EL (cell line): ENCODE measurements at regions not wholly inside any gene's neighbourhood (a gene's known extent, or its start where the extent isn't known, plus 50 kb on each side); places are given as distances from the start of the nearest gene placed in this dataset.

Experiments
- DNase-seq: peaks from one replicate; pipeline ENCODE4 v3.0.0-alpha.2; 2016

DNA sequence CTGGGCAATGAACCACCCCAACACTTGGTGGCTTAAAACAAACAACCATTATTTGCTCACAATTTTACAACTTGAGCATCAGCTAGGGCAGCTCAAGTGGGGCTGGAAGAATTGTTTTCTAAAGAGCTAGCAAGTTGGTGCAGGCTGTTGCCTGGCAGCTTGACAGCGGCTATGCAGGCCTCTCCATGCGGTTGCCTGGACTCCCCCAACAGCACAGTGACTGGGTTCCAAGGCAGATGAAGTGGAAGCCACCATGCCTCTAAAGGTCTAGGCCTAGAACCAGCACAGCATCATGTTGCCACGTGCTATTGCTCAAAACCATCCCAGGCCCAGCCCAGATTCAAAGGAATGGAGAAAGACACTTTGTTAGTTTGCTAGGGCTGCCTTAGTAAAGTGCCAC is 114.8 kb downstream of the BCOR start:
- DNase-seq = no peak

DNA sequence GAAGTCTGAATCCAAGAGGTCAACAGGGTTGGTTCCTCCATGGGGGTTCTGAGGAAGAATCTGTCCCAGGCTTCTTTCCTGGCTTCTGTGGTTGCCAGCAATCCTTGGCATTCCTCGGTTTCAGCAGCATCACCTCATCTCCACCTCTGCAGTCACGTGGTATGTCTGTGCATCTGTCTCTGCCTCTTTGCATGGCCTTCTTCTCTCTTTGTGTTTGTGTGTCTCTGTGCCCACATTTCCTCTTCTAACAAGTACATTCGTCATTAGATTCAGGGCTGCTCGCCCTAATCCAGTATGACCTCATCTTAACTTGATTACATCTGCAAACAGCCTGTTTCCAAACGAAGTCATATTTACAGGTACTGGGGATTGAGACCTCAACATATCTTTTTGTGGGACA is 114.0 kb downstream of the BCOR start:
- no peak for DNase-seq

DNA sequence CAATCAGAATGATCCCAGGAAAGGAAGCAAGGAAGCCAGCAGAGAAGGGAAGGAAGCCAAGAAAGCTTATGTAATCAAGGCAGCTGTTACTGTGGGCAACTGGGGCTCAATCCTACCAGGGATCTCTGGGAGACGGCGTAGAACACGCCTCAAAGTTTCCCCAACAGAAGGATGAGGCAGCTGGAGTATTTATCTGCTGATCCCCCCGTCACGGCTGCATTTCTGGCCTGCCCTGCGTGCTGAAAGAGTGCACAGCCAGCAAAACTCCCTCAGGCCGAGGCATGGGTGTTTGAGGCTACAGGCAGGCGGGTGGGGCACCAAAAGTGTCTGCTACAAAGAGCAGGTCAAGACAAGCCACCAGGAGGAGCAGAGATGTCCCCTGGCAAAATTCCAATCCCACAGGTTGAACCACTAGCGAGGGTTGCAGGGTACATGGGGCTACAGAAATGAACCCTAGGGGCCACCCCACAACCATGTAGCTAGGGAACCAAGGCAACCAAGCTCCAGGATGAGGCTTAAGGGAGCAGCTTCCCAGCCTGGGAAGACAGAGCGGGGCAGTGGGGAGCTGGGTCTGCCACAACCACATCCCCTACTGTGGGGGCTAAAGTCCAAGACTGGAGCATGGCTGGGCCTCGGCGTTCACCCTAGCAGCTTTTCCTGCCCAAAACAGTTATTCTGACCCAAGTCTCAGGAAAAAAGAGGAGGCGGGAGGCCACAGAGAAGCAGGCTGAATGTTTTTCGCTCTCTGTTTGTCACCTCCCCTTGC is 113.4 kb downstream of the BCOR start:
- no peak for DNase-seq

DNA sequence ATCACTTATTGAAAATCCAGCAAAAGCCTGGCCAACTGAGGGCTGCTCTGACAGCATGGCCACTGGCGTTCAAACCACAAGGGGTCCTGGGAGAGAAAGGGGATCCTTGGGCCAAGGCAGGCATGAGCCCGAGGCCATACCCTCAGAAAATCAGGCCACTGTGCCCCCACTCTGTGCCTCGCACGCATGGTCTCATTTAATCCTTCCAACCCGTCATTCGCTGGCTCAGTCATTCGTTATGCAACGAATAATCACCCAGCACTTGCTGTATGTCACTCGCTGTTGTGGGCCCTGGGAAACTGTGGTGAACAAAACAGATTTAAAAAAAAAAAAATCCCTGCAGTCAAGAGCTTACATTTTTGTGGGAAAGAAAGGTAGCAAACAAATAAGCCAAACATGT is 112.7 kb downstream of the BCOR start:
- DNase-seq = no peak

DNA sequence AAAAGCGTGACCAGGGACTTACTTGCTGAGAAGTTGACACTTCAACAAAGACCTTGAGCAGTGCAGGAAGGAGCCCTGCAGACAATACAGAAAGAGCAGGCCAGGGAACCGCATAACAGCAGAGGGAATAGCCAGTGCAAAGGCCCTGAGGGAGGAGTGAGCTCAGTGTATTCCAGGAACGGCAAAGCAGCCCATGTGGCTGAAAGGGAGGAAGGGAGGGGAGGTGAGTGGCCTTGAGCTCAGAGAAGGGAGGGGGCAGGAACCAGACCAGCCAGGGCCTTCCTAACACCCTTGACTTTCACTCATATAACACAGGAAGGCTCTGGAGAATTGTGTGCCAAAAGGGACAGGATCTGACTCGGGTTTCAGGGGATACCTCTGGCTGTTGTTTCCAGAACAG is 112.2 kb downstream of the BCOR start:
- no peak for DNase-seq

DNA sequence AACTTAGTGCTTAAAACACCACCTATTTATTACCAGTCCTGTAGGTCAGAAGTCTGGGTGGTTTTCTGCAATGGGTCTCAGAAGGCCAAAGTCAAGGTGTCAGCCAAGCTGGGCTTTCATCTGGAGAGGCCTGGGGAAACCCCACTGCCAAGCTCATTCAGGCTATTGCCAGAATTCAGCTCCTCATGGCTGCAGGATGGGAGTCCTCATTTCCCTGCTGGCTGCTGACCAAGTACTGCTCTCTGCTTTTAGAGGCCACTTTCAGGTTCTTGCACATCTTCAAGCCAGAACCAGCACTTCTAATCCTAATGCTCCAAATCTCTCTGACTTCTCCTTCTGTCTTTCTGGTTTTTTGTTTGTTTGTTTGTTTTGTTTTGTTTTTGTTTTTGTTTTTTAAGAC is 109.3 kb downstream of the BCOR start:
- no peak for DNase-seq

DNA sequence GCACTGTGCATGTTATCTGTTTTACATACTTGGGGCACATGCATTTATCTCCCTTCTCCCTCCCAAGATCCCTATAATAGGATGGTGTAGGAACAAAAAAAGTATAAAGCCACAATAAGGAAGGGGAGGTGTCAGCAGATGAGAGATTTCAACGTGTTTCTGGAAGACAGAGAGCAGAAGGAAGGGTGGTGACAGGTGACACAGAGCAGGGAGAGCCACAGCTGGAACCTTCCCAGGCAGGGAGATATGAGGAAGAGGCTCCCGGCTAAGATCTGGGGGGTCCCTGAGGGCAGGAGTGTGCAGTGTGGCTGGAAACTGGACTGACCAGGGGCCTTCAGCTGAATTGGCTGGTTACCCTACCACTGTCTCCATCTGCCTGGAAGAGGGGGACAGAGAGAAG is 107.4 kb downstream of the BCOR start:
- no peak for DNase-seq

DNA sequence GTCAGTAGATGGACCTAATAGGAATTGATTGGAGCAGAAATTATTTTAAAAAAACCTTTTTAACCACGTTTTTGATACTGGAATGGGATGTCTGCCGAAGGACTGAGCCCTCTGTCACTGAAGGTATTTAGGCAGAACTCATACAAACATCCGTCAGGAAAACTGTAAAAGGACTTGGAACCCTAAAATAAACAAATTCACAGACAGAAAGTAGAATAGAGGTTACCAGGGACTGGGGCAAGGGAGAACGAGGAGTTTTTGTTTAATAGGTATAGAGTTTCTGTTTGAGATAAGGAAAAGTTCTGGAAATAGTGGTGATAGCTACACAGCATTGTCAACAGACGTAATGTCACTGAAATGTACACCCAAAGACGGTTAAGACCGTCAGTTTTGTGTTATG is 105.5 kb downstream of the BCOR start:
- DNase-seq = no peak

DNA sequence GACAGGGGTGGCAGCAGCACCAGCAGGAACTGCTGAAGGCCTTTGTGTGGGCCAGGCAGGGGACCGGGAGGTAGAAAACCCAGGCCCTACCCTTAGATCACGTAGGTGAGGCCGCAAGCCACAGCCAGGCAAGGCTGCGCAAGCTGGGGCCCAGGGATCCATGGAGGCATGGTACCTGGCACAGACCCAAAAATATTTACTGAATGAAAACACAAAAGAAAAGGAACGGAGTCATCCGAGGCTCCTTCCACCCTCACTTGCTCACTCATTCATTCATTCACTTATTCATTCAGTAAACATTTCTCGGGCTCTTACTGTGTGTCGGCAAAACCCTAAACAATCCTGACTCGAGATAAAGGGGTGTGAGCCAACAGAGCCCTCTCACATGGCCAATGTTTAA is 102.3 kb downstream of the BCOR start:
- DNase-seq = no peak

DNA sequence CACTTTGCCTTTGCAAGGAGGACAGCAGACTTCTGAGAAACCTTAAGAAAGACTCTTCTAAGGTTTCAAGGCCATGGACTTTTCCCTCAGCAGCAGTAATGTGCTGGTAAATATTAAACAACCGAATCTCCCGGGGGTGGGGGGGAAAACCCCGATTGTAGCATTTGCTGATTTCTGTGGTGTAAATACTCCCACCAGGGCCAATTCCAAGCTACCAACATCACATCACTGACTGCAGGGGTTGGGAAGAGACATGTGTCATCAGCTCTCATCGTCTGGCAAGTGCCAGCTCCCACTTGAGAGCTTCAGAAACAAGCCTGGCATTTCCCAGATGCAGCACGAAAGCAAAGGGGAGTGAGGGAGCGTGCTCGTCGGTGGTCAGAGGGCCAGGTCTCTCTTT is 101.2 kb downstream of the BCOR start:
- no peak for DNase-seq

DNA sequence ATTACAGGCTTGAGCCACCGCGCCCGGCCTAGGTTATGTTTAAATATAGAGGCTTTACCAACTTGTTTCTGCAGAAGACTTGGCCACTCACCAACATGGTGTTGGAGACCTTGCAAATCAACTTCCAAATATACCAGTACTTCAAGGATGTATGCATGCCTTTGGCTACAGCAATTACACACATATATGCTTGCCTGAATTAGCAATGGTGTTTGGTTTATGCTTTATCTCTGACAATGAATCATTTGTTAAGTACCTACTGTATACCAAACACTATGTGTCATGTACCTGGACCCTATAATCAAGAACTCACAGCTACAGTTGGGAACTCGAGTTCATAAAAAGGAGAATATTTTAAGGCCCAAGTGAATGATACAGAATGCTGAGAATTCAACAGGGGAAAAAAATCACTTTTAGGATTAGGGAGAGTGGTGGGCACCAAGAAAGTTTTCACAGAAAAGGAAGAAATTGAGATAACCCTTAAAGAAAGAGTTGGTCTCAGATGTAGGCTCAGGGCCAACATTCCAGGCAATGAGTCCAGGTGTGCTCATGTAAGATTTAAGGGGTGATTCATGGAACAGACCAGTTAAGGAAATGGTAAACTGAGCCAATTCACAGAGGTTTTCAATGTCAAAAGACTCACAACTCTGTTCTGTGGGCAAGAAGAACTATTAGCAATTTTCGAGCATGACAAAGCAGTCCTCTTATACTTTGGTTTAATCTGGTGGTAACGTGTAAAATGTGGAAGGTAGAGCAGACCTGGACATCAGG is 98.9 kb downstream of the BCOR start:
- no peak for DNase-seq
